ENCODE measurements at regions not wholly inside any gene's neighbourhood (a gene's known extent, or its start where the extent isn't known, plus 50 kb on each side); places are given as distances from the start of the nearest gene placed in this dataset.

DNA sequence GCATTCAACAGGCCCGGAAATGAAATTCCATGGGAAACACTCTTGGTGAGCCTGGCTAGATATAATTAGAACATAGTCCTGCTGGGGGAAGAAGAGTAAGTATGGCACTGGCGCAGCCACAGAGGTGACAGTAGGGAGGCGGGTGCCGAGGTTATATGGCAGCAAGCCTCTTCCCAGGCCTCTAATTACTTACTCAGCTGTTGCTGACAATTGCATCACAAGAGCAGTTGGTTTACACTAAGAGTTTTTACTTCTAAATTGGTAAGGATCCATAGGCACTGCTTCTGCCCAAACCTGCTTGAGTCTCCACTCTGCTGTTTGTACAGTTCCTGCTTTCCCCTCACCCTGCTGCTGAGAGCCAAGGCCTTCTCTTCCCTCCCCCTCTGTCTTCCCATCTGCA, 93.3 kb upstream of the DUSP5 start:
- TF ChIP-seq EZH2 (IDR thresholded peaks at IDR 0.05; ENCODE audit: insufficient read depth, poor library complexity, severe bottlenecking), result no peak
- TF ChIP-seq EZH2phosphoT487 (IDR thresholded peaks at IDR 0.05; ENCODE audit: insufficient read depth, low read depth), result no peak

Data from GM23248 (cell line).